ENCODE measurements at regions not wholly inside any gene's neighbourhood (a gene's known extent, or its start where the extent isn't known, plus 50 kb on each side); places are given as distances from the start of the nearest gene placed in this dataset.

DNA sequence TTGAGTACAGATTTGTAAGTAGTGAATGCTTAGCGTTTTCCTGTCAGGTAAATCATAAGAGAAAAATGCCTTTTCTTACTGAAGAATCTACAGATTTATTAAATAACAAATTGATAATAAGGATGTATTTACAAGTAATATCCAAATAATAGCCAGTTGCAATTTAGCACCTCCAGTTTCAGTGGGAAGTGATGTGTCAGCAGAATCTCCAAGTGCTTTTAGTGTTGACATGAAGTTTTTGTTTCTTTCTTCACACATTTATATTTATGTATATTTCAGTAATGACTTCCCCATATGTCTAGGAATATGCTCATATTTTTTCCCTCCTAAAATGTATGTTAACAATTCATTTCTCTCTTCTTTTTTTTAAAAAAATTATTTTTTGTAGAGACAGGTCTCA, 229.9 kb upstream of the GRIN3A start:
- in situ Hi-C loops (cut with HindIII; ENCODE audit: low pct_unique_long_range_greater_than_20kb, low sequenced_read_pairs) = no loop called here
- no TSS peak for BruUV-seq (replicated peaks)
- CTCF ChIA-PET = interaction anchor here (0.6 kb wide), 1 partner anchor 239 kb away, joined by 7 read pairs; no protein-coding TSS in a partner anchor

GRCh38 chr9:101966691-101967090, 228.2 kb upstream of the GRIN3A start:
- Histone ChIP-seq H3K4me3 (ENCODE audit: low read depth in 2 of 2, low read length in 2 of 2) (no peak overlapping the region), H3K36me3 (ENCODE audit: control insufficient read depth, insufficient read depth, low read length) (no peaks in the 10 kb centered on the region), H3K27me3 (ENCODE audit: control insufficient read depth, insufficient read depth, low read length) (no peaks in the 10 kb centered on the region), H3K27ac (ENCODE audit: low read length) (no peak overlapping the region), H3K4me1 (ENCODE audit: control insufficient read depth, insufficient read depth, low read length) (no peaks in the 10 kb centered on the region), H3K9me3 (ENCODE audit: control insufficient read depth, insufficient read depth, low read depth, low read length) (no peaks in the 10 kb centered on the region)
- DNase-seq (ENCODE audit: low read depth, low spot score) = no peak
- in situ Hi-C loops (cut with HindIII; ENCODE audit: low pct_unique_long_range_greater_than_20kb, low sequenced_read_pairs) = no loop called here
- TF ChIP-seq POLR2AphosphoS5 (IDR thresholded peaks at IDR 0.05; ENCODE audit: low read depth, low read length) (no peak), REST (IDR thresholded peaks at IDR 0.05; ENCODE audit: insufficient read depth in 1 of 2, low read depth in 2 of 2, low read length in 1 of 2) (no peak), TCF7L2 (IDR thresholded peaks at IDR 0.05; ENCODE audit: low read depth, low read length) (no peak), SIN3A (IDR thresholded peaks at IDR 0.05; ENCODE audit: borderline replicate concordance, insufficient read depth, low read depth, low read length) (no peak), CTCF (IDR thresholded peaks at IDR 0.05) (no peak)
- CTCF ChIA-PET = no interaction called here
- POLR2A ChIA-PET = no interaction called here
- BruUV-seq (replicated peaks) = no TSS peak
- intact Hi-C loops (cut with micrococcal nuclease; ENCODE audit: unreplicated experiment) = no loop called here
- no peak for ATAC-seq

More for the DNA sequence above, 229.9 kb upstream of the GRIN3A start:
- Histone ChIP-seq H3K4me3 (ENCODE audit: low read depth in 2 of 2, low read length in 2 of 2) (no peak overlapping the region), H3K27ac (ENCODE audit: low read length) (no peak overlapping the region), H3K4me1 (ENCODE audit: control insufficient read depth, insufficient read depth, low read length) (no peaks in the 10 kb centered on the region), H3K27me3 (ENCODE audit: control insufficient read depth, insufficient read depth, low read length) (no peaks in the 10 kb centered on the region), H3K36me3 (ENCODE audit: control insufficient read depth, insufficient read depth, low read length) (no peaks in the 10 kb centered on the region), H3K9me3 (ENCODE audit: control insufficient read depth, insufficient read depth, low read depth, low read length) (no peaks in the 10 kb centered on the region)
- POLR2A ChIA-PET = no interaction called here
- ATAC-seq = no peak
- no peak for DNase-seq (ENCODE audit: low read depth, low spot score)
- TF ChIP-seq CTCF (IDR thresholded peaks at IDR 0.05) = no peak
- no peak for TF ChIP-seq SIN3A (IDR thresholded peaks at IDR 0.05; ENCODE audit: borderline replicate concordance, insufficient read depth, low read depth, low read length)
- no peak for TF ChIP-seq REST (IDR thresholded peaks at IDR 0.05; ENCODE audit: insufficient read depth in 1 of 2, low read depth in 2 of 2, low read length in 1 of 2)
- TF ChIP-seq POLR2AphosphoS5 (IDR thresholded peaks at IDR 0.05; ENCODE audit: low read depth, low read length) = no peak
- TF ChIP-seq TCF7L2 (IDR thresholded peaks at IDR 0.05; ENCODE audit: low read depth, low read length) = no peak
- intact Hi-C loops (cut with micrococcal nuclease; ENCODE audit: unreplicated experiment) = no loop called here
